ENCODE measurements at regions not wholly inside any gene's neighbourhood (a gene's known extent, or its start where the extent isn't known, plus 50 kb on each side); places are given as distances from the start of the nearest gene placed in this dataset.

GRCh38 chr10:29956335-29956924 is 103.0 kb downstream of the JCAD start:
- no peak for TF ChIP-seq CTCF (IDR thresholded peaks at IDR 0.05; ENCODE audit: extremely low read depth, missing control alignments)
- DNase-seq (ENCODE audit: low spot score), result no peak

- no peak for TF ChIP-seq CTCF (IDR thresholded peaks at IDR 0.05; ENCODE audit: extremely low read depth, missing control alignments)
- DNase-seq (ENCODE audit: low spot score), result no peak
Observed at GRCh38 chr10:29955329-29955935, 104.0 kb downstream of the JCAD start.

- no peak for DNase-seq (ENCODE audit: low spot score)
- TF ChIP-seq CTCF (IDR thresholded peaks at IDR 0.05; ENCODE audit: extremely low read depth, missing control alignments), result no peak
Observed at GRCh38 chr10:29951441-29951931, 107.9 kb downstream of the JCAD start.

DNA sequence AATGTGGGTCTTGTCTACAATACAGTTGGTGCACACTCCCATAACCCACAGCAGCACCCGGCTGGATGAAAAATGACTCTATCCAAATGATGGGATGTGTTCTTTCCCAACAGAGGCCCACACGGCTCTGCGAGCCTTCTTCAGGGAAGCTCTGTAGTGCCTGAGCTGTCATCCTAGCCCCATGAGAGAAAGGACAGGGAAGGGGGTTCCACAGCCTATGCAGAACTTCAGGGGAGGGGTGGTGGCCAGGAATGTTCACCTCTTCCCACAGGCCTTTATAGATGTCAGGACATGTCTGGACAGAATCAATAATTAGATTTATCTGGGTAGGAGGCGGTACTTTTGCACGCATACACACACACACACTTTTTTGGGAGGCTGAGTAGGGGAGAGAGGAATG is 109.0 kb downstream of the JCAD start:
- no peak for DNase-seq (ENCODE audit: low spot score)
- no peak for TF ChIP-seq CTCF (IDR thresholded peaks at IDR 0.05; ENCODE audit: extremely low read depth, missing control alignments)

- no peak for DNase-seq (ENCODE audit: low spot score)
- no peak for TF ChIP-seq CTCF (IDR thresholded peaks at IDR 0.05; ENCODE audit: extremely low read depth, missing control alignments)
Observed at GRCh38 chr10:29949411-29950011, 109.9 kb downstream of the JCAD start.

DNA sequence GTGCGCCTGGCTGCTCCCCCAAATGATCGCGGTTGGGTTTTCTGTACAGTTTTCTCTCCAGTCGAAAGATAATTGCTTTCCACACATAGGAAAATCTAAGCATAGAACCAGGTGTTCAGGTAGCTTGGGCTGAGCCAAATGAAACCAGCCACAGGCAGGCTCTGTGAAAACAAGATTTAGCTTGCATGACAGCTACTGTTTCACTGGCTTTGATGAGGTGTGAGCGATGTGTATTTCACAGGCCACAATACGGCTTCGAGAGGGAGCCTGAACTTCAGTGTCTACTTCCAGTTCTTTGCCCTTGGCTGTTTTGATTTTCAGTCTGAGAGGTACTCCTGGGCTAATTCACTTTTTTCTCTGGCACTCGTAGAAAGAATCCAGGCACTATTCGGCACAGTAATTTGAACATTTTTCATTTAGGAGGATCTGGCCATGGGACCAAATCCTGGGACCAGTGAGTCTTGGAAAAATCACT is 110.5 kb downstream of the JCAD start:
- no peak for DNase-seq (ENCODE audit: low spot score)
- no peak for TF ChIP-seq CTCF (IDR thresholded peaks at IDR 0.05; ENCODE audit: extremely low read depth, missing control alignments)

DNA sequence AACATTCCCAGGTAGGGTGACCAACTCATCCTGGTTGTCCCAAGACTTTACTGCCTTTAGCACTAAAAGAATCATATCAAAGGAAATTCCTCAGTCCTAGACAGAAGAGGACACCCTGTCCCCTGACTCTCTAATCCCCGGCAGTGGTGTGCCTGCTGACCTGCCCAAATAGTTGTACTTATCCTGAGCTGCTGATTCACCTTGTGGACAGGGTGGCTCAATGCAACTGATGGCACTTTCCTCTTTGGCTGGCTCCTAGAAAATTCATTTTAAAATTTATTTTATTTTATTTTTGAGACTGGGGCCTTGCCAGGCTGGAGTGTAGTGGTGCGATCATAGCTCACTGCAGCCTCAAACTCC is 111.7 kb downstream of the JCAD start:
- no peak for TF ChIP-seq CTCF (IDR thresholded peaks at IDR 0.05; ENCODE audit: extremely low read depth, missing control alignments)
- DNase-seq (ENCODE audit: low spot score), result no peak

All from GM20000 (cell line).